MM.1S (cell line): ENCODE measurements at regions not wholly inside any gene's neighbourhood (a gene's known extent, or its start where the extent isn't known, plus 50 kb on each side); places are given as distances from the start of the nearest gene placed in this dataset.

Experiments used
- DNase-seq: peaks from one replicate; pipeline ENCODE4 v3.0.0-alpha.2; 2015
- H2AFZ ChIP-seq: fragments of 300-600 bp; sonication (generic); 2 replicates; pipeline ENCODE4 v1.6.0; 2016; ENCODE audit warnings: antibody characterized with exemption, low read length
- H3F3A ChIP-seq: fragments of 300-600 bp; sonication (generic); 2 replicates; pipeline ENCODE4 v1.6.1; 2016; ENCODE audit warnings: mild to moderate bottlenecking, antibody characterized with exemption, low read length, moderate library complexity, mixed read lengths; ENCODE audit not compliant: insufficient read depth
- H3K27ac ChIP-seq: fragments of 300-600 bp; sonication (generic); 2 replicates; pipeline ENCODE4 v1.5.1; 2016; ENCODE audit warnings: mild to moderate bottlenecking, low read length
- H3K27me3 ChIP-seq: fragments of 300-600 bp; sonication (generic); replicated peaks from 2 replicates; pipeline ENCODE4 v1.6.0; 2016; ENCODE audit warnings: low read length; ENCODE audit not compliant: insufficient read depth
- H3K36me3 ChIP-seq: fragments of 300-600 bp; sonication (generic); replicated peaks from 2 replicates; pipeline ENCODE4 v1.6.1; 2016; ENCODE audit warnings: mild to moderate bottlenecking, low read length, mixed read lengths; ENCODE audit not compliant: insufficient read depth
- H3K4me1 ChIP-seq: fragments of 300-600 bp; sonication (generic); 2 replicates; pipeline ENCODE4 v1.6.1; 2016; ENCODE audit warnings: low read length, mixed read lengths
- H3K4me2 ChIP-seq: fragments of 300-600 bp; sonication (generic); 2 replicates; pipeline ENCODE4 v1.6.0; 2016; ENCODE audit warnings: low read depth, low read length
- H3K4me3 ChIP-seq: fragments of 300-600 bp; sonication (generic); 2 replicates; pipeline ENCODE4 v1.5.1; 2016; ENCODE audit warnings: low read length, mixed read lengths
- H3K79me2 ChIP-seq: fragments of 300-600 bp; sonication (generic); 2 replicates; pipeline ENCODE4 v1.6.1; 2016; ENCODE audit warnings: mixed run types, low read length, mixed read lengths
- H3K9ac ChIP-seq: fragments of 300-600 bp; sonication (generic); 2 replicates; pipeline ENCODE4 v1.6.1; 2016; ENCODE audit warnings: low read length, mixed read lengths
- H3K9me2 ChIP-seq: fragments of 300-600 bp; sonication (generic); replicated peaks from 2 replicates; pipeline ENCODE4 v1.6.1; 2016; ENCODE audit warnings: mild to moderate bottlenecking, low read length, mixed read lengths; ENCODE audit not compliant: insufficient read depth
- H3K9me3 ChIP-seq: fragments of 300-600 bp; sonication (generic); replicated peaks from 2 replicates; pipeline ENCODE4 v1.6.1; 2016; ENCODE audit warnings: mild to moderate bottlenecking, low read length, mixed read lengths; ENCODE audit not compliant: insufficient read depth
- H4K20me1 ChIP-seq: fragments of 300-600 bp; sonication (generic); 2 replicates; pipeline ENCODE4 v1.6.1; 2016; ENCODE audit warnings: mild to moderate bottlenecking, low read length, moderate library complexity, mixed read lengths; ENCODE audit not compliant: insufficient read depth
- CTCF ChIP-seq: fragments of 300-600 bp; sonication (generic); IDR thresholded peaks from 2 replicates; pipeline ENCODE4 v1.5.1; 2016; ENCODE audit warnings: antibody characterized with exemption, low read length, mixed read lengths
- EZH2 ChIP-seq: fragments of 300-600 bp; sonication (generic); optimal IDR thresholded peaks from 2 replicates; pipeline ENCODE3; 2017; ENCODE audit warnings: low read depth, mild to moderate bottlenecking, antibody characterized with exemption, low read length, mixed read lengths
- EZH2phosphoT487 ChIP-seq: fragments of 300-600 bp; sonication (generic); IDR thresholded peaks from 2 replicates; pipeline ENCODE4 v1.6.1; 2018; ENCODE audit warnings: antibody characterized with exemption, low read length

GRCh38 chr20:21574443-21574842, 60.6 kb upstream of the NKX2-2 start:
- Histone ChIP-seq H3K27ac (no peak overlapping the region), H3K36me3 (no peaks in the 10 kb centered on the region), H4K20me1 (no peaks in the 10 kb centered on the region), H3K9me2 (no peaks in the 10 kb centered on the region), H3K27me3 (no peaks in the 10 kb centered on the region), H3K79me2 (no peaks in the 10 kb centered on the region), H3F3A (no peaks in the 10 kb centered on the region), H3K4me3 (no peak overlapping the region), H3K4me1 (no peaks in the 10 kb centered on the region), H3K4me2 (no peak overlapping the region), H2AFZ (no peak overlapping the region), H3K9ac (no peak overlapping the region), H3K9me3 (no peaks in the 10 kb centered on the region)
- no peak for DNase-seq
- TF ChIP-seq EZH2: no peak
- no peak for TF ChIP-seq EZH2phosphoT487
- no peak for TF ChIP-seq CTCF

GRCh38 chr20:21573259-21573658, 59.4 kb upstream of the NKX2-2 start:
- H3K79me2 ChIP-seq: no peaks in the 10 kb centered on the region
- no peaks in the 10 kb centered on the region for H3K9me2 ChIP-seq
- no peaks in the 10 kb centered on the region for H3K27me3 ChIP-seq
- no peak for DNase-seq
- no peak overlapping the region for H3K9ac ChIP-seq
- no peaks in the 10 kb centered on the region for H4K20me1 ChIP-seq
- H2AFZ ChIP-seq: no peak overlapping the region
- H3F3A ChIP-seq: no peaks in the 10 kb centered on the region
- H3K9me3 ChIP-seq: no peaks in the 10 kb centered on the region
- no peak overlapping the region for H3K4me3 ChIP-seq
- no peaks in the 10 kb centered on the region for H3K4me1 ChIP-seq
- no peak overlapping the region for H3K4me2 ChIP-seq
- no peak for TF ChIP-seq EZH2phosphoT487
- no peak for TF ChIP-seq EZH2
- TF ChIP-seq CTCF: no peak
- no peaks in the 10 kb centered on the region for H3K36me3 ChIP-seq
- H3K27ac ChIP-seq: no peak overlapping the region

- Histone ChIP-seq H3K9me2 (no peaks in the 10 kb centered on the region), H3K27ac (no peak overlapping the region), H3F3A (no peaks in the 10 kb centered on the region), H3K36me3 (no peaks in the 10 kb centered on the region), H3K79me2 (no peaks in the 10 kb centered on the region), H3K4me3 (no peak overlapping the region), H3K9me3 (no peaks in the 10 kb centered on the region), H3K4me2 (no peak overlapping the region), H2AFZ (no peak overlapping the region), H4K20me1 (no peaks in the 10 kb centered on the region), H3K27me3 (no peaks in the 10 kb centered on the region), H3K9ac (no peak overlapping the region), H3K4me1 (no peaks in the 10 kb centered on the region)
- TF ChIP-seq CTCF (peak; percentile 84), EZH2 (no peak), EZH2phosphoT487 (no peak)
- peak; percentile 27 for DNase-seq
Observed at GRCh38 chr20:21571841-21572690, 58.2 kb upstream of the NKX2-2 start.
